ENCODE measurements at regions not wholly inside any gene's neighbourhood (a gene's known extent, or its start where the extent isn't known, plus 50 kb on each side); places are given as distances from the start of the nearest gene placed in this dataset.

GRCh38 chr2:59076079-59076619 lies 835.0 kb upstream of the FANCL start:
- TF ChIP-seq CTCF (IDR thresholded peaks at IDR 0.05; ENCODE audit: poor library complexity, severe bottlenecking) (no peak), EZH2 (IDR thresholded peaks at IDR 0.05; ENCODE audit: borderline replicate concordance, insufficient read depth, low read length, poor library complexity, severe bottlenecking) (no peak), MXI1 (conservative IDR thresholded peaks at IDR 0.05; ENCODE audit: poor library complexity, severe bottlenecking) (no peak), EP300 (conservative IDR thresholded peaks at IDR 0.05; ENCODE audit: poor library complexity, severe bottlenecking) (no peak), TAF1 (IDR thresholded peaks at IDR 0.05; ENCODE audit: low read depth) (no peak)
